ENCODE measurements at regions not wholly inside any gene's neighbourhood (a gene's known extent, or its start where the extent isn't known, plus 50 kb on each side); places are given as distances from the start of the nearest gene placed in this dataset.

GRCh38 chr18:2336690-2337392 lies 234.5 kb downstream of the METTL4 start:
- DNase-seq (ENCODE audit: low read depth in 3 of 3, low spot score in 1 of 3), result no peak

- peak in 1 of 3 donors; percentile 39 for DNase-seq (ENCODE audit: low read depth in 3 of 3, low spot score in 1 of 3)
Observed at GRCh38 chr18:2337552-2338141, 233.7 kb downstream of the METTL4 start.

GRCh38 chr18:2338601-2339000 lies 232.7 kb downstream of the METTL4 start:
- no peak for DNase-seq (ENCODE audit: low read depth in 3 of 3, low spot score in 1 of 3)

- no peak for DNase-seq (ENCODE audit: low read depth in 3 of 3, low spot score in 1 of 3)
Observed at GRCh38 chr18:2340335-2340734, 231.0 kb downstream of the METTL4 start.

GRCh38 chr18:2348003-2348402 lies 223.3 kb downstream of the METTL4 start:
- no peak for DNase-seq (ENCODE audit: low read depth in 3 of 3, low spot score in 1 of 3)

GRCh38 chr18:2351126-2351850 lies 220.0 kb downstream of the METTL4 start:
- no peak for DNase-seq (ENCODE audit: low read depth in 3 of 3, low spot score in 1 of 3)

GRCh38 chr18:2354292-2354691 lies 217.0 kb downstream of the METTL4 start:
- DNase-seq (ENCODE audit: low read depth in 3 of 3, low spot score in 1 of 3), result no peak

- DNase-seq (ENCODE audit: low read depth in 3 of 3, low spot score in 1 of 3), result no peak
Observed at GRCh38 chr18:2356906-2357305, 214.4 kb downstream of the METTL4 start.

- DNase-seq (ENCODE audit: low read depth in 3 of 3, low spot score in 1 of 3), result no peak
Observed at GRCh38 chr18:2360861-2361260, 210.4 kb downstream of the METTL4 start.

- no peak for DNase-seq (ENCODE audit: low read depth in 3 of 3, low spot score in 1 of 3)
Observed at GRCh38 chr18:2368102-2368501, 203.2 kb downstream of the METTL4 start.

- no peak for DNase-seq (ENCODE audit: low read depth in 3 of 3, low spot score in 1 of 3)
Observed at GRCh38 chr18:2376707-2377106, 194.6 kb downstream of the METTL4 start.

- no peak for DNase-seq (ENCODE audit: low read depth in 3 of 3, low spot score in 1 of 3)
Observed at GRCh38 chr18:2380101-2380500, 191.2 kb downstream of the METTL4 start.

GRCh38 chr18:2381539-2381938 lies 189.8 kb downstream of the METTL4 start:
- no peak for DNase-seq (ENCODE audit: low read depth in 3 of 3, low spot score in 1 of 3)

- no peak for DNase-seq (ENCODE audit: low read depth in 3 of 3, low spot score in 1 of 3)
Observed at GRCh38 chr18:2387588-2387987, 183.7 kb downstream of the METTL4 start.

GRCh38 chr18:2390158-2390557 lies 181.1 kb downstream of the METTL4 start:
- DNase-seq (ENCODE audit: low read depth in 3 of 3, low spot score in 1 of 3), result no peak

GRCh38 chr18:2391470-2391869 lies 179.8 kb downstream of the METTL4 start:
- DNase-seq (ENCODE audit: low read depth in 3 of 3, low spot score in 1 of 3), result no peak

- DNase-seq (ENCODE audit: low read depth in 3 of 3, low spot score in 1 of 3), result no peak
Observed at GRCh38 chr18:2392446-2392845, 178.9 kb downstream of the METTL4 start.

GRCh38 chr18:2394684-2395083 lies 176.6 kb downstream of the METTL4 start:
- DNase-seq (ENCODE audit: low read depth in 3 of 3, low spot score in 1 of 3), result no peak

GRCh38 chr18:2395427-2396161 lies 175.7 kb downstream of the METTL4 start:
- DNase-seq (ENCODE audit: low read depth in 3 of 3, low spot score in 1 of 3), result no peak

GRCh38 chr18:2396162-2396505 lies 175.2 kb downstream of the METTL4 start:
- no peak for DNase-seq (ENCODE audit: low read depth in 3 of 3, low spot score in 1 of 3)

GRCh38 chr18:2400701-2401196 lies 170.6 kb downstream of the METTL4 start:
- DNase-seq (ENCODE audit: low read depth in 3 of 3, low spot score in 1 of 3), result no peak

GRCh38 chr18:2402084-2402483 lies 169.2 kb downstream of the METTL4 start:
- DNase-seq (ENCODE audit: low read depth in 3 of 3, low spot score in 1 of 3), result no peak
